ENCODE measurements at regions not wholly inside any gene's neighbourhood (a gene's known extent, or its start where the extent isn't known, plus 50 kb on each side); places are given as distances from the start of the nearest gene placed in this dataset.

GRCh38 chr2:8234757-8235374 is 447.0 kb upstream of the ID2 start:
- Histone ChIP-seq H3K27ac (no peak overlapping the region), H3K36me3 (no peaks in the 10 kb centered on the region), H3K4me1 (peaks cover 9 to 30% (median 15%) of the 10 kb centered on the region in 4 donors), H3K9me3 (no peaks in the 10 kb centered on the region), H3K27me3 (no peaks in the 10 kb centered on the region), H3K4me3 (no peak overlapping the region)
- DNase-seq, result no peak
- intact Hi-C loops (cut with DNase I; ENCODE audit: low total_unique reads), result no loop called here
- TF ChIP-seq CTCF (IDR thresholded peaks at IDR 0.05) (no peak), EP300 (IDR thresholded peaks at IDR 0.05; ENCODE audit: low read depth) (no peak), POLR2AphosphoS5 (IDR thresholded peaks at IDR 0.05) (no peak), POLR2A (IDR thresholded peaks at IDR 0.05) (no peak)
- WGBS, 2 donors (ENCODE audit: low coverage in 1 of 2), result 58 to 68% methylated on average over 10 to 13 of the region's 13 CpGs
- in situ Hi-C loops (cut with MboI; ENCODE audit: low pct_ligation_motif_present in 1 of 4, low pct_unique_long_range_greater_than_20kb in 1 of 4, low sequenced_read_pairs in 3 of 4), result no loop called here

GRCh38 chr2:8235419-8235818 is 446.4 kb upstream of the ID2 start:
- no peaks in the 10 kb centered on the region for H3K27me3 ChIP-seq
- in situ Hi-C loops (cut with MboI; ENCODE audit: low pct_ligation_motif_present in 1 of 4, low pct_unique_long_range_greater_than_20kb in 1 of 4, low sequenced_read_pairs in 3 of 4) (no loop called here), intact Hi-C loops (cut with DNase I; ENCODE audit: low total_unique reads) (no loop called here)
- no peak overlapping the region for H3K4me3 ChIP-seq
- H3K9me3 ChIP-seq, result no peaks in the 10 kb centered on the region
- H3K36me3 ChIP-seq, result no peaks in the 10 kb centered on the region
- 100% methylated on average over 1 of the region's 1 CpG for WGBS, 2 donors (ENCODE audit: low coverage in 1 of 2)
- peaks cover 9 to 32% (median 16%) of the 10 kb centered on the region in 4 donors for H3K4me1 ChIP-seq
- H3K27ac ChIP-seq, result no peak overlapping the region
- TF ChIP-seq POLR2A (IDR thresholded peaks at IDR 0.05) (no peak), CTCF (IDR thresholded peaks at IDR 0.05) (no peak), POLR2AphosphoS5 (IDR thresholded peaks at IDR 0.05) (no peak)
- DNase-seq, result no peak

GRCh38 chr2:8236391-8236790 is 445.5 kb upstream of the ID2 start:
- 45 to 69% methylated on average over 2 of the region's 2 CpGs for WGBS, 2 donors (ENCODE audit: low coverage in 1 of 2)
- Histone ChIP-seq H3K4me3 (no peak overlapping the region), H3K4me1 (peaks cover 9 to 32% (median 16%) of the 10 kb centered on the region in 4 donors), H3K9me3 (no peaks in the 10 kb centered on the region), H3K36me3 (no peaks in the 10 kb centered on the region), H3K27me3 (no peaks in the 10 kb centered on the region), H3K27ac (no peak overlapping the region)
- in situ Hi-C loops (cut with MboI; ENCODE audit: low pct_ligation_motif_present in 1 of 4, low pct_unique_long_range_greater_than_20kb in 1 of 4, low sequenced_read_pairs in 3 of 4) (no loop called here), intact Hi-C loops (cut with DNase I; ENCODE audit: low total_unique reads) (no loop called here)
- DNase-seq, result no peak
- TF ChIP-seq POLR2AphosphoS5 (IDR thresholded peaks at IDR 0.05) (no peak), POLR2A (IDR thresholded peaks at IDR 0.05) (no peak), CTCF (IDR thresholded peaks at IDR 0.05) (no peak), EP300 (IDR thresholded peaks at IDR 0.05; ENCODE audit: low read depth) (no peak)

GRCh38 chr2:8238521-8239230 is 443.2 kb upstream of the ID2 start:
- Histone ChIP-seq H3K4me3 (no peak overlapping the region), H3K36me3 (no peaks in the 10 kb centered on the region), H3K27me3 (no peaks in the 10 kb centered on the region), H3K27ac (peak overlapping the region in 1 of 4 donors; percentile 19), H3K9me3 (no peaks in the 10 kb centered on the region), H3K4me1 (peaks cover 9 to 32% (median 16%) of the 10 kb centered on the region in 4 donors)
- 42 to 48% methylated on average over 6 to 8 of the region's 8 CpGs for whole genome bisulfite sequencing, 2 donors (ENCODE audit: low coverage in 1 of 2)
- DNase-seq, result no peak
- TF ChIP-seq CTCF (IDR thresholded peaks at IDR 0.05) (no peak), POLR2A (IDR thresholded peaks at IDR 0.05) (no peak), POLR2AphosphoS5 (IDR thresholded peaks at IDR 0.05) (no peak), EP300 (IDR thresholded peaks at IDR 0.05; ENCODE audit: low read depth) (no peak)
- in situ Hi-C loops (cut with MboI; ENCODE audit: low pct_ligation_motif_present in 1 of 4, low pct_unique_long_range_greater_than_20kb in 1 of 4, low sequenced_read_pairs in 3 of 4) (no loop called here), intact Hi-C loops (cut with DNase I; ENCODE audit: low total_unique reads) (no loop called here)
